ENCODE measurements at regions not wholly inside any gene's neighbourhood (a gene's known extent, or its start where the extent isn't known, plus 50 kb on each side); places are given as distances from the start of the nearest gene placed in this dataset.

DNA sequence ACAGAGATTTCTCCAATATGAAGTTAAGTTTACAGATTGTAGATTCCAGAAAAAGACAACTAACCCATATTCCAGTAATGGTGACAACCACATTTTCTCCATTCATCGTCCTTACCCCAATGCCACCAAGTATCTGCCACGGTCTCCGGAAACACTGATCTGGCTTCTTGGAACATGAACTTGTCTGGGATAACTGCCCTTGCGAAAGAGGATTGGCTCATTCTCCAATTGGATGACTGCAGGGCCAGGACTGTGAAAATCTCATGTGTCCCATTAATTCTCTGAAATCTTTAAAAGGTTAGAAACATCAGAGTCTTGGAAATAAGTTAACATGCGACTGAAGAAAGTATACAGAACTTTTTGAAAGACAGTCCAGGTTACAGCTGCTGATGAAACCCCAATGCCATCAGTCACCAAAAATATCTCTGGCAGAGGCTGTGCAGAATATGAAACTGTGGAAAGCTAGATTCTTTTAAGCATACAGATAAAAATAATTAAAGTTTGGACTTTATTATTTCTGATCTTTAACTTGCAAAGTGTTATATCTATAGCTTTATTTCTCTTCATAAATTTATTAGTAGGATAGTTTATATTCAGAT is 496.9 kb downstream of the PPARGC1A start:
- Histone ChIP-seq H3K27me3 (replicated peaks; ENCODE audit: control insufficient read depth, insufficient read depth, low read length) (no peaks in the 10 kb centered on the region), H3K4me3 (ENCODE audit: low read length) (no peak overlapping the region), H3K9ac (ENCODE audit: low read length) (no peak overlapping the region), H3K4me1 (ENCODE audit: control insufficient read depth, insufficient read depth, low read length) (peaks cover 9% of the 10 kb centered on the region), H3K9me3 (ENCODE audit: control insufficient read depth, low read length) (peaks cover 16% of the 10 kb centered on the region), H3K36me3 (ENCODE audit: control insufficient read depth, insufficient read depth, low read length, severe bottlenecking) (no peaks in the 10 kb centered on the region)
- no peak for DNase-seq (ENCODE audit: low read depth)

- no peaks in the 10 kb centered on the region for H3K36me3 ChIP-seq (ENCODE audit: control insufficient read depth, insufficient read depth, low read length, severe bottlenecking)
- H3K4me3 ChIP-seq (ENCODE audit: low read length) = no peak overlapping the region
- DNase-seq (ENCODE audit: low read depth) = no peak
- peaks cover 13% of the 10 kb centered on the region for H3K9me3 ChIP-seq (ENCODE audit: control insufficient read depth, low read length)
- H3K27me3 ChIP-seq (replicated peaks; ENCODE audit: control insufficient read depth, insufficient read depth, low read length) = no peaks in the 10 kb centered on the region
- peaks cover 9% of the 10 kb centered on the region for H3K4me1 ChIP-seq (ENCODE audit: control insufficient read depth, insufficient read depth, low read length)
- H3K9ac ChIP-seq (ENCODE audit: low read length) = no peak overlapping the region
These were observed 499.6 kb downstream of the PPARGC1A start for GRCh38 chr4:23390246-23390645.

- Histone ChIP-seq H3K4me3 (ENCODE audit: low read length) (no peak overlapping the region), H3K36me3 (ENCODE audit: control insufficient read depth, insufficient read depth, low read length, severe bottlenecking) (no peaks in the 10 kb centered on the region), H3K4me1 (ENCODE audit: control insufficient read depth, insufficient read depth, low read length) (peaks cover 9% of the 10 kb centered on the region), H3K27me3 (replicated peaks; ENCODE audit: control insufficient read depth, insufficient read depth, low read length) (no peaks in the 10 kb centered on the region), H3K9ac (ENCODE audit: low read length) (no peak overlapping the region), H3K9me3 (ENCODE audit: control insufficient read depth, low read length) (peaks cover 4% of the 10 kb centered on the region)
- no peak for DNase-seq (ENCODE audit: low read depth)
These were observed 501.0 kb downstream of the PPARGC1A start for GRCh38 chr4:23388699-23389395.

DNA sequence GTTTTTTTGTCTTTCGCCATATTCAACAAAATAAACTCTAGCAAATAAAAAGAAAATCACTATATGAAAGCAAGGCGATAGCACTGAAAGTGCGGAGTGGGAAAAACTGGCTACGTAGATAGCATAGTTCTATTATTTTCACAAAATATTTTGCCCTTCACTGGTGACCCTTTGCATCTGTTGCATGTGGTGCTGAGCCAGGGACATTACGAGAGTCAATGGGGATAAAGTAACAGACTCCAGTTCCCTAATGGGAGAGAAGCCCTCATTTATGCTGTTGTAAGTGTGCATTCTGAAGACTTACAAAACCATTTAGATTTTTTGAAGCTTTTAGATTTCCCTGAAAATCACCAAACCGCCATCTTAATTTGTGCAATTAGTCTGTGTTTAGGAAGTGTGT is 501.6 kb downstream of the PPARGC1A start:
- DNase-seq (ENCODE audit: low read depth) = no peak
- no peak overlapping the region for H3K4me3 ChIP-seq (ENCODE audit: low read length)
- peaks cover 7% of the 10 kb centered on the region for H3K4me1 ChIP-seq (ENCODE audit: control insufficient read depth, insufficient read depth, low read length)
- H3K36me3 ChIP-seq (ENCODE audit: control insufficient read depth, insufficient read depth, low read length, severe bottlenecking) = no peaks in the 10 kb centered on the region
- H3K9me3 ChIP-seq (ENCODE audit: control insufficient read depth, low read length) = no peaks in the 10 kb centered on the region
- no peak overlapping the region for H3K9ac ChIP-seq (ENCODE audit: low read length)
- no peaks in the 10 kb centered on the region for H3K27me3 ChIP-seq (replicated peaks; ENCODE audit: control insufficient read depth, insufficient read depth, low read length)

- Histone ChIP-seq H3K36me3 (ENCODE audit: control insufficient read depth, insufficient read depth, low read length, severe bottlenecking) (no peaks in the 10 kb centered on the region), H3K4me1 (ENCODE audit: control insufficient read depth, insufficient read depth, low read length) (peaks cover 4% of the 10 kb centered on the region), H3K4me3 (ENCODE audit: low read length) (no peak overlapping the region), H3K27me3 (replicated peaks; ENCODE audit: control insufficient read depth, insufficient read depth, low read length) (no peaks in the 10 kb centered on the region), H3K9ac (ENCODE audit: low read length) (no peak overlapping the region), H3K9me3 (ENCODE audit: control insufficient read depth, low read length) (no peaks in the 10 kb centered on the region)
- DNase-seq (ENCODE audit: low read depth) = no peak
These were observed 505.1 kb downstream of the PPARGC1A start for GRCh38 chr4:23384741-23385140.

GRCh38 chr4:23382879-23383278 is 507.0 kb downstream of the PPARGC1A start:
- Histone ChIP-seq H3K36me3 (ENCODE audit: control insufficient read depth, insufficient read depth, low read length, severe bottlenecking) (no peaks in the 10 kb centered on the region), H3K27me3 (replicated peaks; ENCODE audit: control insufficient read depth, insufficient read depth, low read length) (no peaks in the 10 kb centered on the region), H3K4me3 (ENCODE audit: low read length) (no peak overlapping the region), H3K4me1 (ENCODE audit: control insufficient read depth, insufficient read depth, low read length) (peaks cover 4% of the 10 kb centered on the region), H3K9me3 (ENCODE audit: control insufficient read depth, low read length) (peaks cover 7% of the 10 kb centered on the region), H3K9ac (ENCODE audit: low read length) (no peak overlapping the region)
- no peak for DNase-seq (ENCODE audit: low read depth)

GRCh38 chr4:23374259-23374658 is 515.6 kb downstream of the PPARGC1A start:
- no peak for DNase-seq (ENCODE audit: low read depth)
- Histone ChIP-seq H3K27me3 (replicated peaks; ENCODE audit: control insufficient read depth, insufficient read depth, low read length) (no peaks in the 10 kb centered on the region), H3K4me1 (ENCODE audit: control insufficient read depth, insufficient read depth, low read length) (peaks cover 8% of the 10 kb centered on the region), H3K9me3 (ENCODE audit: control insufficient read depth, low read length) (peaks cover 6% of the 10 kb centered on the region), H3K9ac (ENCODE audit: low read length) (no peak overlapping the region), H3K4me3 (ENCODE audit: low read length) (no peak overlapping the region), H3K36me3 (ENCODE audit: control insufficient read depth, insufficient read depth, low read length, severe bottlenecking) (no peaks in the 10 kb centered on the region)

GRCh38 chr4:23373261-23373660 is 516.6 kb downstream of the PPARGC1A start:
- H3K27me3 ChIP-seq (replicated peaks; ENCODE audit: control insufficient read depth, insufficient read depth, low read length) = no peaks in the 10 kb centered on the region
- peaks cover 8% of the 10 kb centered on the region for H3K4me1 ChIP-seq (ENCODE audit: control insufficient read depth, insufficient read depth, low read length)
- no peaks in the 10 kb centered on the region for H3K9me3 ChIP-seq (ENCODE audit: control insufficient read depth, low read length)
- no peak for DNase-seq (ENCODE audit: low read depth)
- H3K36me3 ChIP-seq (ENCODE audit: control insufficient read depth, insufficient read depth, low read length, severe bottlenecking) = no peaks in the 10 kb centered on the region
- H3K4me3 ChIP-seq (ENCODE audit: low read length) = no peak overlapping the region
- no peak overlapping the region for H3K9ac ChIP-seq (ENCODE audit: low read length)

DNA sequence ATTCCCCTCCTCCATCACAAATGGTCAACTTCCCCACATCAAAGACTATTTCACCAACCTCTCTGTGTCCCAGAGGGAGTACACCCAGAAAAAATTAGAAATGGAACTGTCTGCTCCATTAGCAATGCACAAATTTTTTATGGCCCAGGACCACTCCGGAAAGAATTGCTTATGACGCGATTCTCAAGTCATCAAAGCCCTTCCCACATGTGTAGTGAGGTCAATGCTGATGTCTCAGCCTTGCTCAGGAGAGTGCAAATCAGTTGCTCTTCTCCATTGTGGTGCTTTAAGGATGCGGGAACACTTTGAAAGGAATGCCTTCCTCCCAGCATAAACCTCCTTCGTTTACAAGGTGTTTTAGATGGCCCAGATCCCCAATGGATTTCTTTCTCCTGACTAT is 518.3 kb downstream of the PPARGC1A start:
- Histone ChIP-seq H3K36me3 (ENCODE audit: control insufficient read depth, insufficient read depth, low read length, severe bottlenecking) (no peaks in the 10 kb centered on the region), H3K4me1 (ENCODE audit: control insufficient read depth, insufficient read depth, low read length) (peaks cover 8% of the 10 kb centered on the region), H3K9ac (ENCODE audit: low read length) (no peak overlapping the region), H3K9me3 (ENCODE audit: control insufficient read depth, low read length) (no peaks in the 10 kb centered on the region), H3K27me3 (replicated peaks; ENCODE audit: control insufficient read depth, insufficient read depth, low read length) (no peaks in the 10 kb centered on the region), H3K4me3 (ENCODE audit: low read length) (no peak overlapping the region)
- DNase-seq (ENCODE audit: low read depth) = no peak

DNA sequence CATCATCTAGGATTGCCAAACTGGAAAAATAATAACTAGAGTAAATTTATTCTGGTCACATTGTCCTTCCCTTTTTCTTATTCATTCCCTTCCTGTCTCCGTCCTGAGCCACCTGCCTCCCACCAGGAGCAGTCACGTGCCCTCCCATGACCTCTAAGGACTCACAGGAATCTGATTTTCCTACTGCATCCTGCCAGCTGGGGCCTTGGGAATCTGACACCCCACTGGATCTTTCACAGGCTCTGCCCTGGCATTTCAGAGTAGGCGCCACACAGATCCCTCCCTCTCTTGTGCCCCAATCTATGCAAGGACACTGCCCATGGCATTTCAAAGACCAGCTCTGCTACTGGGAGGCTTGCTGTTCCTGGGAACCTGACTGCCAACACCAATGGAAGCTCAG is 520.5 kb downstream of the PPARGC1A start:
- no peaks in the 10 kb centered on the region for H3K9me3 ChIP-seq (ENCODE audit: control insufficient read depth, low read length)
- H3K36me3 ChIP-seq (ENCODE audit: control insufficient read depth, insufficient read depth, low read length, severe bottlenecking) = no peaks in the 10 kb centered on the region
- H3K9ac ChIP-seq (ENCODE audit: low read length) = no peak overlapping the region
- no peak for DNase-seq (ENCODE audit: low read depth)
- peaks cover 23% of the 10 kb centered on the region for H3K4me1 ChIP-seq (ENCODE audit: control insufficient read depth, insufficient read depth, low read length)
- H3K4me3 ChIP-seq (ENCODE audit: low read length) = no peak overlapping the region
- H3K27me3 ChIP-seq (replicated peaks; ENCODE audit: control insufficient read depth, insufficient read depth, low read length) = no peaks in the 10 kb centered on the region

GRCh38 chr4:23368081-23368697 is 521.7 kb downstream of the PPARGC1A start:
- Histone ChIP-seq H3K27me3 (replicated peaks; ENCODE audit: control insufficient read depth, insufficient read depth, low read length) (no peaks in the 10 kb centered on the region), H3K36me3 (ENCODE audit: control insufficient read depth, insufficient read depth, low read length, severe bottlenecking) (no peaks in the 10 kb centered on the region), H3K4me3 (ENCODE audit: low read length) (no peak overlapping the region), H3K4me1 (ENCODE audit: control insufficient read depth, insufficient read depth, low read length) (peaks cover 15% of the 10 kb centered on the region), H3K9me3 (ENCODE audit: control insufficient read depth, low read length) (no peaks in the 10 kb centered on the region), H3K9ac (ENCODE audit: low read length) (no peak overlapping the region)
- no peak for DNase-seq (ENCODE audit: low read depth)
